SK-N-SH (cell line): ENCODE measurements at regions not wholly inside any gene's neighbourhood (a gene's known extent, or its start where the extent isn't known, plus 50 kb on each side); places are given as distances from the start of the nearest gene placed in this dataset.

Source experiments
- EP300 ChIP-seq, 2 experiments: IDR thresholded peaks; 2 replicates each; pipeline versions ENCODE4 v1.4.0 to v1.6.1; 2012; ENCODE audit warnings: borderline replicate concordance in 1 of 2, low read depth in 1 of 2, low read length in 1 of 2
- MXI1 ChIP-seq: IDR thresholded peaks from 2 replicates; pipeline ENCODE4 v1.6.1; 2012; ENCODE audit warnings: mild to moderate bottlenecking, low read depth, low read length, improper control_type of control experiment
- POLR2AphosphoS5 ChIP-seq: IDR thresholded peaks from 2 replicates; pipeline ENCODE4 v1.6.1; 2012; ENCODE audit warnings: low read depth, low read length
- RAD21 ChIP-seq: IDR thresholded peaks from 2 replicates; pipeline ENCODE4 v1.6.1; 2012; ENCODE audit warnings: mild to moderate bottlenecking, low read length
- SIN3A ChIP-seq: IDR thresholded peaks from 2 replicates; pipeline ENCODE4 v1.6.1; 2012; ENCODE audit warnings: low read depth, mild to moderate bottlenecking, low read length, moderate library complexity, borderline replicate concordance
- TAF1 ChIP-seq: IDR thresholded peaks from 2 replicates; pipeline ENCODE4 v1.6.1; 2012; ENCODE audit warnings: low read depth, mild to moderate bottlenecking, low read length, moderate library complexity, borderline replicate concordance
- YY1 ChIP-seq: IDR thresholded peaks from 2 replicates; pipeline ENCODE4 v1.4.0; 2012; ENCODE audit warnings: low read depth, mild to moderate bottlenecking
- TF ChIP-seq, protein P1 (sequence below): fragments of 200-600 bp; sonication (generic); IDR thresholded peaks from 2 replicates; pipeline ENCODE4 v1.6.1; 2017; ENCODE audit warnings: antibody characterized with exemption, mild to moderate bottlenecking, moderate library complexity

GRCh38 chr18:46296656-46297055 lies 192.5 kb downstream of the HAUS1 start:
- no peak for TF ChIP-seq TAF1
- TF ChIP-seq, protein P1, sequence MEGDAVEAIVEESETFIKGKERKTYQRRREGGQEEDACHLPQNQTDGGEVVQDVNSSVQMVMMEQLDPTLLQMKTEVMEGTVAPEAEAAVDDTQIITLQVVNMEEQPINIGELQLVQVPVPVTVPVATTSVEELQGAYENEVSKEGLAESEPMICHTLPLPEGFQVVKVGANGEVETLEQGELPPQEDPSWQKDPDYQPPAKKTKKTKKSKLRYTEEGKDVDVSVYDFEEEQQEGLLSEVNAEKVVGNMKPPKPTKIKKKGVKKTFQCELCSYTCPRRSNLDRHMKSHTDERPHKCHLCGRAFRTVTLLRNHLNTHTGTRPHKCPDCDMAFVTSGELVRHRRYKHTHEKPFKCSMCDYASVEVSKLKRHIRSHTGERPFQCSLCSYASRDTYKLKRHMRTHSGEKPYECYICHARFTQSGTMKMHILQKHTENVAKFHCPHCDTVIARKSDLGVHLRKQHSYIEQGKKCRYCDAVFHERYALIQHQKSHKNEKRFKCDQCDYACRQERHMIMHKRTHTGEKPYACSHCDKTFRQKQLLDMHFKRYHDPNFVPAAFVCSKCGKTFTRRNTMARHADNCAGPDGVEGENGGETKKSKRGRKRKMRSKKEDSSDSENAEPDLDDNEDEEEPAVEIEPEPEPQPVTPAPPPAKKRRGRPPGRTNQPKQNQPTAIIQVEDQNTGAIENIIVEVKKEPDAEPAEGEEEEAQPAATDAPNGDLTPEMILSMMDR: no peak
- TF ChIP-seq MXI1: no peak
- TF ChIP-seq RAD21: no peak
- no peak for TF ChIP-seq YY1
- no peak for TF ChIP-seq SIN3A
- no peak for TF ChIP-seq POLR2AphosphoS5
- no peak for TF ChIP-seq EP300 (IDR thresholded peaks at IDR 0.05; ENCODE audit: borderline replicate concordance in 1 of 2, low read depth in 1 of 2, low read length in 1 of 2)
